Caco-2 (cell line): ENCODE measurements at regions not wholly inside any gene's neighbourhood (a gene's known extent, or its start where the extent isn't known, plus 50 kb on each side); places are given as distances from the start of the nearest gene placed in this dataset.
"Not testable (repeated sequence)": the region's sequence is repeated elsewhere in the genome, so short reads cannot be mapped to it uniquely, and the experiment has no call there.

Experiments used
- BruUV-seq: library from RNA; stranded (reverse); fragments of 400-500 nt; replicated peaks from 2 replicates; lab custom pipeline; 2021; lab: Mats Ljungman, UMichigan
- CTCF ChIA-PET: fragments of 300-600 bp; sonication (Branson Sonifier 250); formaldehyde crosslinking; loops from one replicate; lab custom pipeline; 2022; ENCODE audit warnings: antibody characterized with exemption; lab: Charles Lee
- POLR2A ChIA-PET: fragments of 300-600 bp; sonication (Branson Sonifier 250); formaldehyde crosslinking; loops from one replicate; lab custom pipeline; 2022; ENCODE audit warnings: antibody characterized with exemption; lab: Charles Lee
- DNase-seq, 2 experiments: peaks; one replicate each; pipeline versions ENCODE4 v3.0.0 to v3.0.0-alpha.2; 2020 to 2022
- H3K27me3 ChIP-seq: replicated peaks from 2 replicates; pipeline ENCODE4 v1.6.0; 2011; ENCODE audit warnings: low read length; ENCODE audit not compliant: control insufficient read depth, insufficient read depth
- H3K36me3 ChIP-seq: 2 replicates; pipeline ENCODE4 v1.5.1; 2011; ENCODE audit warnings: low read length; ENCODE audit not compliant: control insufficient read depth, insufficient read depth
- H3K4me1 ChIP-seq: fragments of 250-450 bp; sonication (Bioruptor Pico); 2 replicates; pipeline ENCODE4 v1.5.1; 2020; ENCODE audit warnings: mild to moderate bottlenecking
- H3K4me3 ChIP-seq: 2 replicates; pipeline ENCODE4 v1.5.1; 2011; ENCODE audit warnings: low read depth, mild to moderate bottlenecking, control low read depth, low read length
- H3K9me3 ChIP-seq: fragments of 250-450 bp; sonication (Bioruptor Pico); 2 replicates; pipeline ENCODE4 v1.5.1; 2020; ENCODE audit warnings: mild to moderate bottlenecking, moderate library complexity
- H3K27ac Mint-ChIP-seq: one replicate; pipeline ENCODE4 v1.8.0; 2022; ENCODE audit warnings: mixed read lengths; ENCODE audit not compliant: unreplicated experiment
- H3K27me3 Mint-ChIP-seq: one replicate; pipeline ENCODE4 v1.8.0; 2022; ENCODE audit warnings: mixed read lengths; ENCODE audit not compliant: insufficient read depth, unreplicated experiment
- H3K36me3 Mint-ChIP-seq: one replicate; pipeline ENCODE4 v1.8.0; 2022; ENCODE audit warnings: mild to moderate bottlenecking, mixed read lengths; ENCODE audit not compliant: insufficient read depth, unreplicated experiment
- H3K4me1 Mint-ChIP-seq: one replicate; pipeline ENCODE4 v1.8.0; 2022; ENCODE audit warnings: low read depth, mixed read lengths; ENCODE audit not compliant: unreplicated experiment
- H3K4me3 Mint-ChIP-seq: one replicate; pipeline ENCODE4 v1.8.0; 2022; ENCODE audit warnings: mild to moderate bottlenecking, moderate library complexity, mixed read lengths; ENCODE audit not compliant: unreplicated experiment
- H3K9me3 Mint-ChIP-seq: one replicate; pipeline ENCODE4 v1.8.0; 2022; ENCODE audit warnings: mixed read lengths; ENCODE audit not compliant: unreplicated experiment
- intact Hi-C: fragments of 100-400 bp; cut with micrococcal nuclease; formaldehyde crosslinking; loops from one replicate; pipeline ENCODE4 v1.10.0; 2022; ENCODE audit not compliant: unreplicated experiment
- TF ChIP-seq, protein P1 (sequence below), 2 experiments: fragments of 200-600 bp in 1 of 2; IDR thresholded peaks; 1 replicate in 1 of 2; 2 replicates in 1 of 2; pipeline versions ENCODE4 v1.5.1 to v1.8.0; 2011 to 2022; ENCODE audit warnings: antibody characterized with exemption in 1 of 2, control low read depth in 1 of 2, inconsistent platforms in 1 of 2, low read depth in 1 of 2, low read length in 1 of 2, mild to moderate bottlenecking in 1 of 2, moderate library complexity in 1 of 2; ENCODE audit not compliant: insufficient read depth in 1 of 2, severe bottlenecking in 1 of 2, unreplicated experiment in 1 of 2

DNA sequence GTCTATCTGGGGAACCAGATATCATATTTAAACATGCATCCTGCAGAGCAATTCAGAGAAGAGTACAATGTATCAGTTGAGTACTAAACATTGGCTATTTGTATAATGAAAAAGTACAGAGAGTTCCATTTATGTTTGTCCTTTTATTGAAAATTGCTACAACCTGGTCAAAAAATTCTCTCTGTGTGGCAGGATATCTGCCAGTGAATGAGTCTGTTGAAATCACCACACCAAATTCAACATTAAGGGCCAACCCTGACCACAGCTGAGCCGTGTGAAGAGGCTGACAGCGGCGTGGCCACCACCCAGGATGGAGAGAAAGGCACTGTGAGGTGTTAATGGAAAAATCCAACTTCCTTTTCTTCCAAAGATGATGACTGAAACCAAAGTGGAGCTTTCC lies 422.7 kb upstream of the PIK3R1 start:
- POLR2A ChIA-PET: no interaction called here
- CTCF ChIA-PET: no interaction called here
- BruUV-seq: no TSS peak
- no peaks in the 10 kb centered on the region for H3K27me3 ChIP-seq
- H3K36me3 ChIP-seq: no peaks in the 10 kb centered on the region
- no peak for DNase-seq
- Mint-ChIP-seq H3K4me1 (no peaks in the 10 kb centered on the region), H3K27me3 (no peaks in the 10 kb centered on the region), H3K4me3 (no peak overlapping the region), H3K36me3 (no peaks in the 10 kb centered on the region), H3K27ac (no peak overlapping the region), H3K9me3 (peaks cover 10% of the 10 kb centered on the region)
- H3K9me3 ChIP-seq: peaks cover 2% of the 10 kb centered on the region
- intact Hi-C loops: no loop called here
- no peak overlapping the region for H3K4me3 ChIP-seq
- TF ChIP-seq, protein P1, sequence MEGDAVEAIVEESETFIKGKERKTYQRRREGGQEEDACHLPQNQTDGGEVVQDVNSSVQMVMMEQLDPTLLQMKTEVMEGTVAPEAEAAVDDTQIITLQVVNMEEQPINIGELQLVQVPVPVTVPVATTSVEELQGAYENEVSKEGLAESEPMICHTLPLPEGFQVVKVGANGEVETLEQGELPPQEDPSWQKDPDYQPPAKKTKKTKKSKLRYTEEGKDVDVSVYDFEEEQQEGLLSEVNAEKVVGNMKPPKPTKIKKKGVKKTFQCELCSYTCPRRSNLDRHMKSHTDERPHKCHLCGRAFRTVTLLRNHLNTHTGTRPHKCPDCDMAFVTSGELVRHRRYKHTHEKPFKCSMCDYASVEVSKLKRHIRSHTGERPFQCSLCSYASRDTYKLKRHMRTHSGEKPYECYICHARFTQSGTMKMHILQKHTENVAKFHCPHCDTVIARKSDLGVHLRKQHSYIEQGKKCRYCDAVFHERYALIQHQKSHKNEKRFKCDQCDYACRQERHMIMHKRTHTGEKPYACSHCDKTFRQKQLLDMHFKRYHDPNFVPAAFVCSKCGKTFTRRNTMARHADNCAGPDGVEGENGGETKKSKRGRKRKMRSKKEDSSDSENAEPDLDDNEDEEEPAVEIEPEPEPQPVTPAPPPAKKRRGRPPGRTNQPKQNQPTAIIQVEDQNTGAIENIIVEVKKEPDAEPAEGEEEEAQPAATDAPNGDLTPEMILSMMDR (IDR thresholded peaks at IDR 0.05; ENCODE audit: insufficient read depth in 1 of 2, low read depth in 1 of 2, low read length in 1 of 2, severe bottlenecking in 1 of 2, unreplicated experiment in 1 of 2): no peak
- 0 out of 2 replicates have a peak, but pooled peaks cover 4% of the 10 kb centered on the region for H3K4me1 ChIP-seq

DNA sequence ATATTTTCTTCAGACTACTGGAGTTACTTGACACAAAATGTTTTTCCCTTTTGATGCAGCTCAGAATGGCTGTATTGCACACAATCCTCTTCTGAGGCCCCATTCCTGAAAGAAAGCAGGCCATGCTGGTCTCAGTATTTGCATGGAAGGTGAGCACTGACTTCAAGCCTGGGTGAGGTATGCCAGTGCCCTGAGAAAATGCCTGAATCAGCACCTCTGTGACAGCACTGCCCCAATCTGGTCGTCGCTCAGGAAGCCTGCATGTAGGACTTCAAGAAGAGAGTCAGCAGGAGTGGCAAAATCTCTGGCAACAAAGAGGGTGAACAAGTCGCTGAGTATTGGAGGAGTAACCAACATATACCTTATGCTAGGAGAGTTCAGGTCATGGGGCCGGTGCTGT lies 425.2 kb upstream of the PIK3R1 start:
- Mint-ChIP-seq H3K9me3 (peaks cover 10% of the 10 kb centered on the region), H3K36me3 (no peaks in the 10 kb centered on the region), H3K27ac (no peak overlapping the region), H3K27me3 (no peaks in the 10 kb centered on the region), H3K4me1 (peaks cover 6% of the 10 kb centered on the region), H3K4me3 (no peak overlapping the region)
- Histone ChIP-seq H3K27me3 (no peaks in the 10 kb centered on the region), H3K4me1 (0 out of 2 replicates have a peak, but pooled peaks cover 4% of the 10 kb centered on the region), H3K9me3 (no peaks in the 10 kb centered on the region), H3K36me3 (no peaks in the 10 kb centered on the region), H3K4me3 (no peak overlapping the region)
- BruUV-seq: no TSS peak
- DNase-seq: no peak
- ChIA-PET CTCF (no interaction called here), POLR2A (no interaction called here)
- intact Hi-C loops: no loop called here
- TF ChIP-seq, protein P1 (IDR thresholded peaks at IDR 0.05; ENCODE audit: insufficient read depth in 1 of 2, low read depth in 1 of 2, low read length in 1 of 2, severe bottlenecking in 1 of 2, unreplicated experiment in 1 of 2): no peak

DNA sequence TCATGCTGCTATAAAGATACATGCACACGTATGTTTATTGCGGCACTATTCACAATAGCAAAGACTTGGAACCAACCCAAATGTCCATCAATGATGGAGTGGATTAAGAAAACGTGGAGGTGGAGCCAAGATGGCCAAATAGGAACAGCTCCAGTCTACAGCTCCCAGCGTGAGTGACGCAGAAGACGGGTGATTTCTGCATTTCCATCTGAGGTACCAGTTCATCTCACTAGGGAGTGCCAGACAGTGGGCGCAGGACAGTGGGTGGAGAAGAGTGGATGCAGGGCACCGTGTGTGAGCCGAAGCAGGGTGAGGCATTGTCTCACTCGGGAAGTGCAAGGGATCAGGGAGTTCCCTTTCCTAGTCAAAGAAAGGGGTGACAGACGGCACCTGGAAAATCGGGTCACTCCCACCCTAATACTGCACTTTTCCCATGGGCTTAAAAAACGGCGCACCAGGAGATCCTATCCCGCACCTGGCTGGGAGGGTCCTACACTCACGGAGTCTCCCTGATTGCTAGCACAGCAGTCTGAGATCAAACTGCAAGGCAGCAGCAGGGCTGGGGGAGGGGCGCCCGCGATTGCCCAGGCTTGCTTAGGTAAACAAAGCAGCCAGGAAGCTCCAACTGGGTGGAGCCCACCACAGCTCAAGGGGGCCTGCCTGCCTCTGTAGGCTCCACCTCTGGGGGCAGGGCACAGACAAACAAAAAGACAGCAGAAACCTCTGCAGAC lies 435.5 kb upstream of the PIK3R1 start:
- BruUV-seq, H3K4me1 ChIP-seq, intact Hi-C loops, H3K27me3 Mint-ChIP-seq, DNase-seq, H3K4me3 ChIP-seq, H3K4me1 Mint-ChIP-seq, H3K36me3 Mint-ChIP-seq, H3K4me3 Mint-ChIP-seq, H3K36me3 ChIP-seq, H3K27ac Mint-ChIP-seq, H3K27me3 ChIP-seq, POLR2A ChIA-PET, H3K9me3 ChIP-seq, CTCF ChIA-PET: not testable (repeated sequence)
- peaks cover 40% of the 10 kb centered on the region for H3K9me3 Mint-ChIP-seq
